A549 (cell line): ENCODE measurements at regions not wholly inside any gene's neighbourhood (a gene's known extent, or its start where the extent isn't known, plus 50 kb on each side); places are given as distances from the start of the nearest gene placed in this dataset.

Source experiments
- ATAC-seq, 2 experiments: fragments of 200-7000 bp in 1 of 2; fragments of >200 bp in 1 of 2; cut with Nextera tagmentation in 1 of 2; cut with Tn5 transposase in 1 of 2; 3 replicates each; pipeline versions ENCODE4 v1.8.0 to v1.9.1; 2018 to 2020; ENCODE audit warnings: mild to moderate bottlenecking in 1 of 2, moderate library complexity in 1 of 2
- CTCF ChIA-PET: fragments of 300-600 bp; sonication (Branson Sonifier 250); formaldehyde crosslinking; extraction: SDS; loops from one replicate; lab custom pipeline; 2021; ENCODE audit warnings: antibody characterized with exemption, inconsistent platforms; lab: Yijun Ruan, JAX
- POLR2A ChIA-PET: fragments of 350-600 bp; formaldehyde crosslinking; extraction: SDS; loops from one replicate; lab custom pipeline; 2021; ENCODE audit warnings: antibody characterized with exemption, inconsistent platforms; lab: Yijun Ruan, JAX
- DNase-seq, 2 experiments: peaks; one replicate each; pipeline versions ENCODE4 v3.0.0 to v3.0.0-alpha.2; 2011 to 2016; ENCODE audit warnings: low read depth in 1 of 2, low spot score in 1 of 2
- FAIRE-seq: peaks from 2 replicates; lab custom pipeline; 2011; peaks lifted over from hg19 to GRCh38; lab: Jason Lieb, UNC
- H3K27ac ChIP-seq, 2 experiments: fragments of >200 bp; sonication (Bioruptor Twin); formaldehyde crosslinking; 3 replicates each; pipeline ENCODE4 v1.5.1; 2016 to 2017
- H3K4me1 ChIP-seq: fragments of >200 bp; sonication (Bioruptor Twin); formaldehyde crosslinking; 3 replicates; pipeline ENCODE4 v1.6.1; 2016
- H3K4me2 ChIP-seq: fragments of >200 bp; sonication (Bioruptor Twin); formaldehyde crosslinking; 3 replicates; pipeline ENCODE4 v1.6.1; 2016
- H3K4me3 ChIP-seq: fragments of >200 bp; sonication (Bioruptor Twin); formaldehyde crosslinking; 3 replicates; pipeline ENCODE4 v1.5.1; 2016
- H3K9me3 ChIP-seq: fragments of >200 bp; sonication (Bioruptor Twin); formaldehyde crosslinking; 3 replicates; pipeline ENCODE4 v1.6.1; 2016
- CHD2 ChIP-seq: fragments of 150-350 bp; IDR thresholded peaks from 2 replicates; pipeline ENCODE4 v1.6.1; 2014; ENCODE audit warnings: low read length; ENCODE audit not compliant: partially characterized antibody
- CHD4 ChIP-seq: fragments of 200-600 bp; sonication (generic); IDR thresholded peaks from 2 replicates; pipeline ENCODE4 v1.6.1; 2016; ENCODE audit warnings: antibody characterized with exemption, mild to moderate bottlenecking, borderline replicate concordance
- EHF ChIP-seq: fragments of 250-450 bp; sonication (Bioruptor Pico); IDR thresholded peaks from 2 replicates; pipeline ENCODE4 v1.5.0; 2020; ENCODE audit warnings: mild to moderate bottlenecking
- EHMT2 ChIP-seq: fragments of 200-600 bp; sonication (generic); IDR thresholded peaks from 2 replicates; pipeline ENCODE4 v1.6.1; 2016; ENCODE audit warnings: antibody characterized with exemption, low read depth, mild to moderate bottlenecking, moderate library complexity
- ELK1 ChIP-seq: fragments of 150-350 bp; IDR thresholded peaks from 2 replicates; pipeline ENCODE4 v1.6.1; 2014; ENCODE audit warnings: low read depth, mild to moderate bottlenecking, low read length
- EP300 ChIP-seq, 2 experiments: fragments of >200 bp; sonication (Bioruptor Twin); formaldehyde crosslinking; IDR thresholded peaks; 2 replicates in 1 of 2; 3 replicates in 1 of 2; pipeline ENCODE4 v1.6.1; 2016 to 2017
- ESRRA ChIP-seq: fragments of 150-350 bp; IDR thresholded peaks from 2 replicates; pipeline ENCODE4 v1.6.1; 2014; ENCODE audit warnings: mild to moderate bottlenecking, low read length, borderline replicate concordance
- GATA3 ChIP-seq: IDR thresholded peaks from 2 replicates; pipeline ENCODE4 v1.6.1; 2012; ENCODE audit warnings: borderline replicate concordance
- HES2 ChIP-seq: fragments of >200 bp; sonication (Bioruptor Twin); formaldehyde crosslinking; IDR thresholded peaks from 2 replicates; pipeline ENCODE4 v1.6.1; 2016
- JUN ChIP-seq, 2 experiments: fragments of >200 bp; sonication (Bioruptor Twin); formaldehyde crosslinking; IDR thresholded peaks; 2 replicates in 1 of 2; 3 replicates in 1 of 2; pipeline ENCODE4 v1.6.1; 2016 to 2017
- MYC ChIP-seq: IDR thresholded peaks from 2 replicates; pipeline ENCODE4 v1.6.1; 2012; ENCODE audit warnings: mild to moderate bottlenecking, inconsistent platforms, low read length, improper control_type of control experiment, borderline replicate concordance
- NPAS2 ChIP-seq: fragments of 250-450 bp; sonication (Bioruptor Pico); IDR thresholded peaks from 2 replicates; pipeline ENCODE4 v1.8.0; 2022; ENCODE audit warnings: mild to moderate bottlenecking, moderate library complexity, borderline replicate concordance
- NR3C1 ChIP-seq: fragments of >200 bp; sonication (Bioruptor Twin); formaldehyde crosslinking; IDR thresholded peaks from 3 replicates; pipeline ENCODE4 v1.6.1; 2017
- POLR2AphosphoS2 ChIP-seq: conservative IDR thresholded peaks from 2 replicates; pipeline ENCODE4 v1.6.1; 2012; ENCODE audit warnings: low read length, improper control_type of control experiment, inconsistent platforms
- RAD21 ChIP-seq, 2 experiments: fragments of >200 bp in 1 of 2; sonication (Bioruptor Twin) in 1 of 2; formaldehyde crosslinking in 1 of 2; IDR thresholded peaks in 1 of 2; conservative IDR thresholded peaks in 1 of 2; 2 replicates in 1 of 2; 3 replicates in 1 of 2; pipeline ENCODE4 v1.6.1; 2012 to 2018; ENCODE audit warnings: inconsistent platforms in 1 of 2
- RCOR1 ChIP-seq: fragments of 150-350 bp; IDR thresholded peaks from 2 replicates; pipeline ENCODE4 v1.6.1; 2014; ENCODE audit warnings: antibody characterized with exemption, low read length, low read depth
- REST ChIP-seq: fragments of 200-600 bp; sonication (generic); IDR thresholded peaks from 2 replicates; pipeline ENCODE4 v1.6.1; 2016; ENCODE audit warnings: antibody characterized with exemption, mild to moderate bottlenecking, moderate library complexity
- RFX5 ChIP-seq: fragments of 450-650 bp; IDR thresholded peaks from 2 replicates; pipeline ENCODE4 v1.7.1; 2014; ENCODE audit warnings: antibody characterized with exemption, mild to moderate bottlenecking, moderate library complexity
- WGBS: methylation state at CpG from one replicate; pipeline ENCODE4 v1.1.6; 2017; ENCODE audit errors: missing lambda C conversion rate; 5-methylcytosine and 5-hydroxymethylcytosine counted together
- TF ChIP-seq, protein P1 (sequence below): fragments of 250-450 bp; sonication (Bioruptor Pico); IDR thresholded peaks from 2 replicates; pipeline ENCODE4 v1.5.0; 2021; ENCODE audit warnings: mild to moderate bottlenecking, moderate library complexity, borderline replicate concordance

GRCh38 chr2:2502201-2502549 lies 171.1 kb upstream of the MYT1L start:
- POLR2A ChIA-PET, result no interaction called here
- H3K9me3 ChIP-seq, result no peaks in the 10 kb centered on the region
- no peak overlapping the region for H3K4me3 ChIP-seq
- FAIRE-seq (no peak), ATAC-seq (no peak), DNase-seq (no peak)
- TF ChIP-seq GATA3 (no peak), EP300 (IDR thresholded peaks at IDR 0.05) (no peak), ESRRA (no peak)
- WGBS, result 0% methylated on average over 4 of the region's 4 CpGs
- H3K27ac ChIP-seq, result no peak overlapping the region
- no peaks in the 10 kb centered on the region for H3K4me1 ChIP-seq
- H3K4me2 ChIP-seq, result no peak overlapping the region
- CTCF ChIA-PET, result no interaction called here

DNA sequence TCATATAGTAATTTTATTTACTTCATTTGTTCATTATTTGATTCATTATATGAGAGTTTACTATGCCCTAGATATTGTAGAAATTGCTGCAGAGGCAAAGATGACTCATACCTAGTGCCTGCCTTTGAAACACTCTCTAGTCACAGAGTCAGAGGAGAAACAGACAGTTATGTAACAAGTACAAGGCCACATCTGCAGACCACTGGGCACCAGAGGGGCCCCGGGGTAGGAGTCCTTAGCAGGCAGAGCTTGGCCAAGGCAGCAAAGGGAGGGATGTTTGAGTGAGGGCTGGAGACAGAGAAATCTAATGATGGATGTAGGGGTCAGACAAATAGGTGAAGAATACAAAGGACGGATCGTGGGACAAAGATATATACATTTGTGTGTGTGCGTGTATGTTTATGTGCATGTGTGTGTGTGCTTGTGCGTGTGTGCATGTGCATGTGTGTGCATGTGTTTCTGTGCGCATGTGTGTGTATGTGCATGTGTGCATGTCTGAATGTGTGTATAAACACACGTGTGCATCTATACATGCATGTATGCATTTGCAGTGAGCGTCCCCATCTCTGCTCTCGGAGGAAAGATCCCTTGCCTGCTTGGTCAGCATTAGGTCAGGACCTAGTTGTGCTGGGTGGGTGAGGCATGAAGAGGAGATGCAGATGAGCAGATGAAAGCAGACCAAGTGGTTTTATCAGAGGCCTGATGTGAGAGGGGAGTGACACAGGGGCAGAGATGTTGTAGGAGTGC lies 170.6 kb upstream of the MYT1L start:
- 15% methylated on average over 9 of the region's 9 CpGs for WGBS
- ATAC-seq, result no peak

More for the DNA sequence above, 170.6 kb upstream of the MYT1L start:
- FAIRE-seq (no peak), DNase-seq (no peak)
- no peak overlapping the region for H3K27ac ChIP-seq
- TF ChIP-seq MYC (no peak), NPAS2 (CRISPR knock-in tag) (no peak), REST (no peak), EHF (no peak), RFX5 (no peak), CHD4 (no peak), HES2 (no peak), RCOR1 (no peak), RAD21 (conservative IDR thresholded peaks at IDR 0.05 in 1 of 2, IDR thresholded peaks at IDR 0.05 in 1 of 2) (no peak), EHMT2 (no peak), JUN (IDR thresholded peaks at IDR 0.05) (no peak), NR3C1 (no peak), ELK1 (no peak), POLR2AphosphoS2 (no peak), CHD2 (no peak)
- TF ChIP-seq, protein P1, sequence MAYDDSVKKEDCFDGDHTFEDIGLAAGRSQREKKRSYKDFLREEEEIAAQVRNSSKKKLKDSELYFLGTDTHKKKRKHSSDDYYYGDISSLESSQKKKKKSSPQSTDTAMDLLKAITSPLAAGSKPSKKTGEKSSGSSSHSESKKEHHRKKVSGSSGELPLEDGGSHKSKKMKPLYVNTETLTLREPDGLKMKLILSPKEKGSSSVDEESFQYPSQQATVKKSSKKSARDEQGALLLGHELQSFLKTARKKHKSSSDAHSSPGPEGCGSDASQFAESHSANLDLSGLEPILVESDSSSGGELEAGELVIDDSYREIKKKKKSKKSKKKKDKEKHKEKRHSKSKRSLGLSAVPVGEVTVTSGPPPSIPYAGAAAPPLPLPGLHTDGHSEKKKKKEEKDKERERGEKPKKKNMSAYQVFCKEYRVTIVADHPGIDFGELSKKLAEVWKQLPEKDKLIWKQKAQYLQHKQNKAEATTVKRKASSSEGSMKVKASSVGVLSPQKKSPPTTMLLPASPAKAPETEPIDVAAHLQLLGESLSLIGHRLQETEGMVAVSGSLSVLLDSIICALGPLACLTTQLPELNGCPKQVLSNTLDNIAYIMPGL, result no peak
- H3K9me3 ChIP-seq, result no peaks in the 10 kb centered on the region
- no peaks in the 10 kb centered on the region for H3K4me1 ChIP-seq
- POLR2A ChIA-PET, result no interaction called here
- H3K4me3 ChIP-seq, result no peak overlapping the region
- CTCF ChIA-PET, result no interaction called here
- H3K4me2 ChIP-seq, result no peak overlapping the region
